ENCODE measurements at regions not wholly inside any gene's neighbourhood (a gene's known extent, or its start where the extent isn't known, plus 50 kb on each side); places are given as distances from the start of the nearest gene placed in this dataset.

DNA sequence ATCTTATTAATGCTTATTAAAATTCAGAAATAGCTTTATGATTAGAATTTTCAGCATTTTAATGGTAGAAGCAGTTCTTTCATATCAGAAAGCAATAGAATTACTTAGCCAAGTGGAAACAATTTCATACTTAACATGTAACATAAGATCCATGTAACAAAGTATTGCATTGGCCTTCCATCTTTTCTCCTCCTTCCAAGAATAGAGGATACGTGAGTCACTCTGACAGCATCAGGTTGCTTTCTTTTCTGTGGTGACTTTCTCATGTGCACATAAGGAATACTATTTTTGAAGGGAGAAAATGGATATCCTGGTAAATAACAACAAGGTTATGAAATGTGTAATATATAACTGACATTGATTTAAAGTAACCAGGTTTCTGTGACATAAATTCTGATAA lies 272.2 kb downstream of the ANXA1 start:
- TF ChIP-seq TAF1 (IDR thresholded peaks at IDR 0.05; ENCODE audit: borderline replicate concordance, insufficient read depth, low read length) (no peak), POLR2AphosphoS5 (IDR thresholded peaks at IDR 0.05; ENCODE audit: low read depth, low read length) (no peak)
- TF ChIP-seq, protein P1, sequence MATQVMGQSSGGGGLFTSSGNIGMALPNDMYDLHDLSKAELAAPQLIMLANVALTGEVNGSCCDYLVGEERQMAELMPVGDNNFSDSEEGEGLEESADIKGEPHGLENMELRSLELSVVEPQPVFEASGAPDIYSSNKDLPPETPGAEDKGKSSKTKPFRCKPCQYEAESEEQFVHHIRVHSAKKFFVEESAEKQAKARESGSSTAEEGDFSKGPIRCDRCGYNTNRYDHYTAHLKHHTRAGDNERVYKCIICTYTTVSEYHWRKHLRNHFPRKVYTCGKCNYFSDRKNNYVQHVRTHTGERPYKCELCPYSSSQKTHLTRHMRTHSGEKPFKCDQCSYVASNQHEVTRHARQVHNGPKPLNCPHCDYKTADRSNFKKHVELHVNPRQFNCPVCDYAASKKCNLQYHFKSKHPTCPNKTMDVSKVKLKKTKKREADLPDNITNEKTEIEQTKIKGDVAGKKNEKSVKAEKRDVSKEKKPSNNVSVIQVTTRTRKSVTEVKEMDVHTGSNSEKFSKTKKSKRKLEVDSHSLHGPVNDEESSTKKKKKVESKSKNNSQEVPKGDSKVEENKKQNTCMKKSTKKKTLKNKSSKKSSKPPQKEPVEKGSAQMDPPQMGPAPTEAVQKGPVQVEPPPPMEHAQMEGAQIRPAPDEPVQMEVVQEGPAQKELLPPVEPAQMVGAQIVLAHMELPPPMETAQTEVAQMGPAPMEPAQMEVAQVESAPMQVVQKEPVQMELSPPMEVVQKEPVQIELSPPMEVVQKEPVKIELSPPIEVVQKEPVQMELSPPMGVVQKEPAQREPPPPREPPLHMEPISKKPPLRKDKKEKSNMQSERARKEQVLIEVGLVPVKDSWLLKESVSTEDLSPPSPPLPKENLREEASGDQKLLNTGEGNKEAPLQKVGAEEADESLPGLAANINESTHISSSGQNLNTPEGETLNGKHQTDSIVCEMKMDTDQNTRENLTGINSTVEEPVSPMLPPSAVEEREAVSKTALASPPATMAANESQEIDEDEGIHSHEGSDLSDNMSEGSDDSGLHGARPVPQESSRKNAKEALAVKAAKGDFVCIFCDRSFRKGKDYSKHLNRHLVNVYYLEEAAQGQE (IDR thresholded peaks at IDR 0.05; ENCODE audit: insufficient read depth in 1 of 2, low read depth in 2 of 2, low read length in 2 of 2), result no peak

Measured in PFSK-1 (cell line).